HG03064 (cell line): ENCODE measurements at regions not wholly inside any gene's neighbourhood (a gene's known extent, or its start where the extent isn't known, plus 50 kb on each side); places are given as distances from the start of the nearest gene placed in this dataset.

Experiments used
- ATAC-seq: cut with Tn5 transposase; IDR thresholded peaks from one replicate; pipeline ENCODE4 v1.9.1; 2021; ENCODE audit warnings: low read depth; ENCODE audit not compliant: unreplicated experiment

GRCh38 chr13:90142251-90142650 is 1205.2 kb upstream of the MIR17HG start:
- ATAC-seq: no peak

DNA sequence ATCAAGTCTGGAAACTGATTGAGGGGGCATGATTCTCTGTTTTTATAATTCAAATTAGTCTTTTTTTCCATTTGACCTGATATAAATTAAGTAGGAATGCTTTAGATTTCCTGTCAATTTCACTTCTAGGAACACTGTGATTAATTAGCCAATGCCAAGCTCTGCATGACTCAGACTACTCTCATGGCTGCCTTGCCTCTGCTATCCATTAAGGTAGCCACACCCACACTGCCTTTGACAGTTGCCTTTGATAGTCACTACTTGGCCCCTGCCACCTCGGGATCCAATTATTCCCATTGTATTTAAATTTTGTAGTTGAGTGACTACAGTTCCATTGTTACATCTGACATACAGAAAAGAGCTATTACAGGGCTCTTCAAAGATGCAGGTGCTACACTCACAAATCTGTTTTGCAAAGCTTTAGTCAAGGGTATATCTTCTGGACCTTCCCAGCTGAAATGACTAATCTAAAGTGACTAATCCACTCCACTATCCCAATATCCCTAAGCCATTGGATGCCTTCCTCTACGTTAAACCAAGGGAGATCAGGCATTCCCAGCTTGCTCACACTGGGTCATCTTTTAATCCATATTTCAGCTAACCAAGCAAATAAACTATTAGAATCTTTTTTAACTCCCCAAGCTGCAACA is 1193.1 kb upstream of the MIR17HG start:
- no peak for ATAC-seq

DNA sequence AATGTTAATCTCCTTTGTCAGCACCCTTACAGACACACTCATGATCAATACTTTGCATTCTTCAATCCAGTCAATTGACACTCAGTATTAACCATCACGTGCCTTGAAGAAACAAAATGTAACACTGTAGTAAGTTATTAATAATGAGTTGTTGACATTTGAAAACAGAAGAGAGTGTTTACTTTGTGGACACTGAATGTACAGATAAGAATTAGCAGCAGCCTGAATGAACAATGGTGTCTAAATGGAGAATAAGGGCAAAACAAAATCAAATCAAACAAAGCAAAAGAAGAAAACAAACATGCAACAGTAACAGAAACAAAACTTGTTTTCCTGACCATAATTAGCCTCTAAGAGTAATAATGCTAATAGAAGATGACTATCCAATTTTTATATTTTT is 1191.1 kb upstream of the MIR17HG start:
- no peak for ATAC-seq

DNA sequence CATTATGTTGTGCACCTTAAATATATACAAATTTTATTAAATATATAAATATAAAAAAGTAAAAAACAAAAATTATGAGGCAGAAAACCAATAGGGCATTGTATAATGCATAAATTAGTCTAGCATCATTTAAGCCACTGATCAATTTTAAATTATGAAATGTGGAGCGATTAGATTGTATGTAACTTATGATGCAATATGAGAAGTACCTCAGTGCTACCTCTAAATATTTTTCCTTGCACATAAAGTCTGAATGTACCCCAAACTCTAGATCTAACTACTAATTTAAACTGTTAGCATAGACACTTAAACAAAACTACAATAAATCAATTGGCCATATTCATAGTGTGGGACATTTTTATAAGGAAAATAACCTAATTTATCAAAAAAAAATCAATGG is 1178.5 kb upstream of the MIR17HG start:
- no peak for ATAC-seq

- no peak for ATAC-seq
Measured at GRCh38 chr13:90170208-90170607, 1177.3 kb upstream of the MIR17HG start.

- ATAC-seq: no peak
Measured at GRCh38 chr13:90171649-90172048, 1175.8 kb upstream of the MIR17HG start.

- ATAC-seq: no peak
Measured at GRCh38 chr13:90177512-90177911, 1170.0 kb upstream of the MIR17HG start.

DNA sequence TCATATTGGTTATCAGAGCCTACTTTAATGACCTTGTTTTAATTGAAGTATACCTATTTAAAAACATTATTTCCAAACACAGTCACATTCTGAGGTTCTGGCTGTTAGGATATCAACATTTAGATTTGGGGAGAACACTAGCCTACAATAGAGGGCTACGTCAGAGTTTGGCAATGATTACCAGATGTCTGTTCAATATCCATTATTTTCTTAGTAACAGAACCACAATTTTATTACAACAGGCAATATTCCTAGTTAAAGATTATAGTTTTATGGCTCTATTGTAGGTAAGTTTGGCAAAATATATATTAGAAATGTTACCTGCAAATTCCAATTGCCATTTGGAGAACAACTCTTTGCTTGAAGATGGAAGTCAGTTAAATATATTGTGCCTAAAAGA is 1163.1 kb upstream of the MIR17HG start:
- ATAC-seq: no peak

- ATAC-seq: no peak
Measured at GRCh38 chr13:90185734-90186133, 1161.8 kb upstream of the MIR17HG start.

- no peak for ATAC-seq
Measured at GRCh38 chr13:90187478-90188350, 1159.8 kb upstream of the MIR17HG start.

GRCh38 chr13:90188351-90188636 is 1159.2 kb upstream of the MIR17HG start:
- no peak for ATAC-seq

GRCh38 chr13:90197722-90198121 is 1149.8 kb upstream of the MIR17HG start:
- ATAC-seq: no peak

GRCh38 chr13:90201202-90201601 is 1146.3 kb upstream of the MIR17HG start:
- ATAC-seq: no peak

DNA sequence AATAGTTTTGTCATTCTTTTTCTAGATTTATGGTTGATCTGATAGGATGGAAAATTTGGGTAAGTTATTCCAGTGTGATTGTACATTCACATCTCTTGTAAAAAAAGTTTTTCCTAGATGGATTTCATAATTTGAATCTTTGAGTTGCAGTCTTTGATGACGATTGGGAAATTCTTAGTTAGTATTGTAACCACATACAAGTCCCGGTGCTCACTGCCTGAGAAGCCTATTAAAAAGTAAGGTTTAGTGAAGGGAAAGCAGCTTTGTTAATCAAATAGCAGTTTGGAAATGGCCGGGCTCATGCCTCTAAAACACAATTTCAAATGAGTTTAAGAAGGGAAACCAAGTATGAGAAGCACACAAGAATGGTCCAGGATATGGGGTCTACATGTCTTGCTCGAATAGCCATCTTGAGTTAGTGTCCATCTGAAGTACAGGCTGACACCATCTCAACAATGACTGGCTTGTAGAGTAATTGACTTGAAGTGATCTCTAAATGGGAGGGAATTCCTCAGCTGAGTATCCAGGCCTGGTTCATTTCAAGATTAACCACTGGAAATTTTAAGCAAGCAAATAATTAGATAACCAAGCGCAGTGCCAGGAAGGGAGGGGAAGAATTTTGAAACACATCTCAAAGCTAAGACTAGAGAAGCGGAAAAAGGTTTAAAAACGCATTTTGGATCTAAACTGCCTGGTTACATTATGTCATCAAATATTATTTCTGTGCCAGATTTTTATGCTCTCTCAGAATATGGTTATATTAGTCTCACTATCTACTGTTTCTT is 1145.6 kb upstream of the MIR17HG start:
- no peak for ATAC-seq

DNA sequence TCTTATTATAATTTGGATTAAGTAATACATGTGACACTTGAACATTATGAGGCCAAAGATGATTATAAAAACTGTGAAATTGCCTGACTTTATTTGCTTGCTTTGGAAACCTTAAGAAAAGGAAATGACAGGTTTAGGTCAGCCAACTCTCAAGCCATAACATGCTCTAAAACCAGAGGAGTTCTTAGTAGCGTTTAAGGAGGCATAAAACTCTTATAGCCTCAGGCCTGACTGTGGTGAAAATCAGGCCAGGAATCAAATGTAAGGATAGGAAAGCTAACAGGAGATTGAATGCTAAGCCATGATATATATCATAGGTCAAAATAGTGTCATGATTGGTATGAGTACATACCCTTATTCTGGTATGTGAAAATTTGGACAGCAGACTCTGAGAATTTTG is 1142.4 kb upstream of the MIR17HG start:
- no peak for ATAC-seq

DNA sequence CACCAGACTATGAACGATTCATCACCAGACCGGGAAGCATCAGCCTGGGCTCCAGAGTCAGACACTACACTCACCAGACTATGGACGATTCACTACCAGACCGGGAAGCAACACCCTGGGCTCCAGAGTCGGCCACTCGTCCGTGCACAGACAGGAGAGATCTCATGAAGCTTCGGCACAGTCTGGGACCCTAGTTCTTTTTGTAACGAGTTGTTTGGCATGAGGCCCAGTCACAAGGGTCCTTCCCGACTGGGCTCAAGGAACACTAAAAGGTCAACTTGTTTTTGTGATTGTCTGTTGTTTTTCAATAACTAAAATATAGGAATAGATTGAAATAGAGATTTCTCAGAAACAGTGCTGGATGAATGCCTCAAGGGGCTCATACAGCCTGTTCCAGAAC is 1141.6 kb upstream of the MIR17HG start:
- ATAC-seq: no peak

GRCh38 chr13:90217275-90217674 is 1130.2 kb upstream of the MIR17HG start:
- ATAC-seq: no peak

GRCh38 chr13:90222758-90223157 is 1124.7 kb upstream of the MIR17HG start:
- ATAC-seq: no peak

GRCh38 chr13:90230311-90230710 is 1117.2 kb upstream of the MIR17HG start:
- no peak for ATAC-seq

DNA sequence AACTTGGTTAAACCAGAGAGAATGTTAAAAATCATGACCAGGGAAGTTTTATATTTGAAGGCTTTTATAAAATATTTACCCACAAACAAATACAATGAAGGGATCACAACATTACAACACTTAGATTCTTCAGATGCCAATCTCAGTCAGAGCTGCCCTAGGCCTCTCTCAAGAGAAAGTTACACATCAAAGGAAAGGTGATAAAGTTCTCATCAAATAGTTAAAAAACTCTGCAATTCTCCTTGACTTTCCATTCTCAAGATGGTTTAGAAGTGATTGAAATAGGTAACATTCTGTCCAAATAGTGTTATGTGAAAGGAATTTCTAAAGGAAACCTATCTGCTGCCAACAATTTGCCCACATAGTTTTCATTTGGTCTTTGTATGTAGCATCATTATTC is 1115.2 kb upstream of the MIR17HG start:
- no peak for ATAC-seq

- no peak for ATAC-seq
Measured at GRCh38 chr13:90233933-90234672, 1113.4 kb upstream of the MIR17HG start.
